ENCODE measurements at regions not wholly inside any gene's neighbourhood (a gene's known extent, or its start where the extent isn't known, plus 50 kb on each side); places are given as distances from the start of the nearest gene placed in this dataset.
"Not testable (repeated sequence)": the region's sequence is repeated elsewhere in the genome, so short reads cannot be mapped to it uniquely, and the experiment has no call there.

GRCh38 chr15:92705764-92706163 is 50.2 kb upstream of the FAM174B start:
- no peak for DNase-seq (ENCODE audit: low read depth)

GRCh38 chr15:92706201-92706600 is 50.6 kb upstream of the FAM174B start:
- DNase-seq (ENCODE audit: low read depth), result no peak

- no peak for DNase-seq (ENCODE audit: low read depth)
Measured at GRCh38 chr15:92707880-92708551, 52.4 kb upstream of the FAM174B start.

GRCh38 chr15:92708635-92709034 is 53.1 kb upstream of the FAM174B start:
- no peak for DNase-seq (ENCODE audit: low read depth)

GRCh38 chr15:92709110-92709790 is 53.7 kb upstream of the FAM174B start:
- no peak for DNase-seq (ENCODE audit: low read depth)

GRCh38 chr15:92711457-92711831 is 55.9 kb upstream of the FAM174B start:
- no peak for DNase-seq (ENCODE audit: low read depth)

GRCh38 chr15:92714077-92714476 is 58.5 kb upstream of the FAM174B start:
- no peak for DNase-seq (ENCODE audit: low read depth)

GRCh38 chr15:92714477-92715401 is 59.2 kb upstream of the FAM174B start:
- DNase-seq (ENCODE audit: low read depth), result peak; percentile 73

GRCh38 chr15:92715758-92716157 is 60.2 kb upstream of the FAM174B start:
- DNase-seq (ENCODE audit: low read depth), result no peak

- DNase-seq (ENCODE audit: low read depth), result no peak
Measured at GRCh38 chr15:92719021-92719420, 63.4 kb upstream of the FAM174B start.

GRCh38 chr15:92724144-92724543 is 68.6 kb upstream of the FAM174B start:
- no peak for DNase-seq (ENCODE audit: low read depth)

GRCh38 chr15:92725171-92725570 is 69.6 kb upstream of the FAM174B start:
- DNase-seq (ENCODE audit: low read depth), result no peak

GRCh38 chr15:92728266-92728665 is 72.7 kb upstream of the FAM174B start:
- no peak for DNase-seq (ENCODE audit: low read depth)

- no peak for DNase-seq (ENCODE audit: low read depth)
Measured at GRCh38 chr15:92733090-92733933, 77.7 kb upstream of the FAM174B start.

- DNase-seq (ENCODE audit: low read depth), result no peak
Measured at GRCh38 chr15:92733934-92734521, 78.5 kb upstream of the FAM174B start.

GRCh38 chr15:92739246-92739645 is 83.7 kb upstream of the FAM174B start:
- not testable (repeated sequence) for DNase-seq (ENCODE audit: low read depth)

- no peak for DNase-seq (ENCODE audit: low read depth)
Measured at GRCh38 chr15:92745845-92746271, 90.3 kb upstream of the FAM174B start.

- DNase-seq (ENCODE audit: low read depth), result no peak
Measured at GRCh38 chr15:92747047-92747446, 91.5 kb upstream of the FAM174B start.

GRCh38 chr15:92749216-92749615 is 93.6 kb upstream of the FAM174B start:
- DNase-seq (ENCODE audit: low read depth), result no peak

GRCh38 chr15:92749946-92750345 is 94.4 kb upstream of the FAM174B start:
- no peak for DNase-seq (ENCODE audit: low read depth)

- DNase-seq (ENCODE audit: low read depth), result no peak
Measured at GRCh38 chr15:92751528-92751927, 96.0 kb upstream of the FAM174B start.

All from activated T-cell treated with anti-CD3 and anti-CD28 coated beads for 1 hour (primary cell).